Suppressor macrophage treated with lipopolysaccharide for 4 hours (primary cell): ENCODE measurements at regions not wholly inside any gene's neighbourhood (a gene's known extent, or its start where the extent isn't known, plus 50 kb on each side); places are given as distances from the start of the nearest gene placed in this dataset.
"Not testable (repeated sequence)": the region's sequence is repeated elsewhere in the genome, so short reads cannot be mapped to it uniquely, and the experiment has no call there.

ENCODE experiments used
- DNase-seq: peaks from one replicate; pipeline ENCODE4 v3.0.0-alpha.2; 2020

DNA sequence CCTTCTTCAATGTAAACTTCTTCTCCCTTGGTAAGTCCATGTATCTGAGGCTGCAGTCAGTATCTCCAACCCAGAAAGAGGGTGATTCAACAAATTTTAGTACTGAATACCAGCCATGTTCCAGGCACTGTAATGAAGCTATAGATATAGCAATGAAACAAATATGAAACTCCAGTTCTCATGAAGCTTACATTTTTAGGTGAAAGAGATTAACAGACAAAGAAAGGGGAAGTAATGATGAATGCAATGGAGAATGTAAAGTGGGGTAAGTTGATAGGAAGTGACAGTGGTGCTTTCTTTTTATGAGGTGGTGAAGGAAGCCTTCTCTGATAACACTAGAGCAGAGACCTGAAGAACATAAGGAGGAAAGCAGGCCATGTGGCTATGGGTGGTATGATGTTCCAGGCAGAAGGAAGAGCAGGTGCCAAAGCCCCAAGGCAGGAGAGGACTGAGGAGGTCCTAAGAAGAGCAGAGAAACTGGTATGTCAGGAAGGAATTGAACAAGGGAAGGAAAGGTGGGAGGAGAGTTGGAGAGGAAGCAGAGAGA is 143.6 kb downstream of the TFAP2B start:
- no peak for DNase-seq

DNA sequence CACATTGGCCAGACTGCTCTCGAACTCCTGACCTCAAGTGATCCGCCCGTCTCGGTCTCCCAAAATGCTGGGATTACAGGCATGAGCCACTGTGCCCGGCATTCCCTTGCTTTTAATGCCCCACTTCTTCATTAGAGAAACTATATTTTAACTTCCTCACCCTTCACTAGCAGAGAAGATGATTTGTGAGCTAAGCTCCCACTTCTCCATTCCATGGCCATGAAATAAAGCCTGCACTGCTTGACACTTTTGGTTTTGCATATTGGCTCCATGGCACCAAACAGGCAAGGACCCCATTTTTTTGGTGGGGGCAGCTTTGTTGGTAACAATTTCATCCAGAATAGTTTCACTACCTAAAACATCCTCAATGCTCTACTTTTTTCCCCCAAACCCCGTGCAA is 145.3 kb downstream of the TFAP2B start:
- DNase-seq = no peak

- no peak for DNase-seq
Measured at GRCh38 chr6:50965495-50965894, 146.8 kb downstream of the TFAP2B start.

DNA sequence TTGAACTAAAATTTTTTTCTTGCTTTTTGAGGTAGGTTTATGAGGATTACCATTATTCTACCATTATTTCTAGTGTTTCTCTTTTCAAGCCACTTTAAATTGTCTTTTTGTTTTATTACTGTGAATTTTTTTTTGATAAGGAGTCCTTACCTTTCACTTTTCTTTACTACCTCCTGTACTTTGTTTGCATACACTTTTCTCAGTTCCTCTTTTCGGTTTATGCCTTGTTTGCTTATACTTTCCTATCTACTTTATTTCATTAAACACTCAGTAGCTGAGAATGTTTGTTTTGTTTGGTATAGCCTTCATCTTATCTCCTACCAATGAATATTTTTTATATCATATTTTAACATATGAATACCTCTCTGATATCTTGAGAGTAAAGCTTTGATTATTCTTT is 147.9 kb downstream of the TFAP2B start:
- DNase-seq = no peak

- DNase-seq = no peak
Measured at GRCh38 chr6:50966986-50967385, 148.3 kb downstream of the TFAP2B start.

- DNase-seq = not testable (repeated sequence)
Measured at GRCh38 chr6:50968246-50968645, 149.6 kb downstream of the TFAP2B start.

DNA sequence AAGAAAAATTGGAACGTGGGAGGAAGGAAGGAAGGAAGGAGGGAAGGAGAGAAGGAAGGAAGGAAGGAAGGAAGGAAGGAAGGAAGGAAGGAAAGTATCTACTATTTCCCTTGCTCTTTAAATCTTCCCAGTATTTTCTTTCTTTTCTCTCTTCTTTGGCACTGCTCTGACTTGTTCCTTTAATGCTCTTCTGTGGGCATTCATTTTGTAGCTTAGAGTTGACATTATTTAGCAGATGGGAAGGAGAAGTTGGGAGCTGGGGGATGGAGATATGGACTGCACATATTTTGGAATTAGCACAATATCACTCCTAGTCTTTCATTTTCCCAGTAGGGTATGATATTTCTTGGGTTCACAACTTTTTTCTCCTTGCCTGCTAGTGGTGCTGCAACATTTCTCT is 152.2 kb downstream of the TFAP2B start:
- no peak for DNase-seq

- no peak for DNase-seq
Measured at GRCh38 chr6:50973464-50973863, 154.8 kb downstream of the TFAP2B start.

- DNase-seq = no peak
Measured at GRCh38 chr6:50974319-50974718, 155.6 kb downstream of the TFAP2B start.

GRCh38 chr6:50975216-50975615 is 156.5 kb downstream of the TFAP2B start:
- no peak for DNase-seq

GRCh38 chr6:50976907-50977306 is 158.2 kb downstream of the TFAP2B start:
- no peak for DNase-seq

- no peak for DNase-seq
Measured at GRCh38 chr6:50977796-50978195, 159.1 kb downstream of the TFAP2B start.

DNA sequence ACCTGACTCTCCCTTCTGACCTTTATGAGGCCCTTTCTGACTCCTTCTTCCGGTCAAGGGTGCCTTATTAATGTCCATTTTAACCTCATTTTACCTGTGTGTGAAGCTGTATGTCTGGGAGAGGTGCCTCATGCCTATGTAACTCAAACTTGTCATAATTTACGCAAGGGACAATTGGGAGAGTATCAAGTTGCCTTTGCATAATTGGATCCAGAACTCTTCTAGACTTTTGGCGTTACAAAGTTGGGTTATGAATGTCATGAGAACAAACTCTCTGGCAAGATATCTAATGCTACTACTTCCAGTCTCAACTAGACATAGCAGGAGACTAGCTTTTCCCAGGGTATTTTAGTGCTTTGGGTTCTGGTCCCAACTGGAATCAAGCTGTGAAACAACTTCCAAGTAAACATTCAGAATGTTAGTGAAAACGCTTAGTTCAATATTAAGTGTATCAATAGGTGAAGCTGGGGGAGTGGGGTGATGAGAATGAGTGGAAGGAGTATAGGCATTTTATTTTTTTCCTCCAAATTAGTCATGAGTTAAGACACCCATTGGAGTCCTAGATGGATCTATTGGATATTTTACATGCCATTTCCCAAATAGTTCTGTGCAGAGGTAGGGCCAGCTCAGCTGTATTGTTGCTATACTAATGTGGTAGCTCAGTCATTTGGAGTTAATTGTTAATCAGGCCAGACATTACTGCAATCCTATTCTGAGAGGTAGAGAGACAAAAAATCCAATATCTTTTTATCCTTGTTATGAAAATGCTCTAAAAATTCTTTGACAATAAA is 159.9 kb downstream of the TFAP2B start:
- no peak for DNase-seq

DNA sequence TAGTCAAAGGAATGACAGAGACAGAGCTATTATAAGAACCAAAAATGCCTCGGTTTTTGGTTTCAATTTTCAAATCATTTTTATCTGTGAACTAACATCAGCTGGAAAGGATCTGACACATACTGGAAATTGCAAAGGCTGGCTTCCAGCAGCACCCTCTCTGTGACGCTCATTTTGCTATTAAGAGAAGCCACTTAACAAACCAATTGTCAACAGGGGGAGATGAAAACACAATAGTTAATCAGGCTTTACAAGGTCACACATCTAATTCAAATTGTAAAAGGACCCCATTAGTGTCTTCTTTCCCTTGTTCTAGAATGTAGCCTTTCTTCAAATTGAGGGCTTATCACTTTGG is 160.5 kb downstream of the TFAP2B start:
- DNase-seq = no peak

GRCh38 chr6:50984135-50984534 is 165.5 kb downstream of the TFAP2B start:
- DNase-seq = no peak

GRCh38 chr6:50986319-50986718 is 167.6 kb downstream of the TFAP2B start:
- no peak for DNase-seq

GRCh38 chr6:50989123-50989522 is 170.5 kb downstream of the TFAP2B start:
- DNase-seq = no peak

- DNase-seq = no peak
Measured at GRCh38 chr6:50990750-50991446, 172.2 kb downstream of the TFAP2B start.

GRCh38 chr6:50992232-50992631 is 173.6 kb downstream of the TFAP2B start:
- DNase-seq = no peak

DNA sequence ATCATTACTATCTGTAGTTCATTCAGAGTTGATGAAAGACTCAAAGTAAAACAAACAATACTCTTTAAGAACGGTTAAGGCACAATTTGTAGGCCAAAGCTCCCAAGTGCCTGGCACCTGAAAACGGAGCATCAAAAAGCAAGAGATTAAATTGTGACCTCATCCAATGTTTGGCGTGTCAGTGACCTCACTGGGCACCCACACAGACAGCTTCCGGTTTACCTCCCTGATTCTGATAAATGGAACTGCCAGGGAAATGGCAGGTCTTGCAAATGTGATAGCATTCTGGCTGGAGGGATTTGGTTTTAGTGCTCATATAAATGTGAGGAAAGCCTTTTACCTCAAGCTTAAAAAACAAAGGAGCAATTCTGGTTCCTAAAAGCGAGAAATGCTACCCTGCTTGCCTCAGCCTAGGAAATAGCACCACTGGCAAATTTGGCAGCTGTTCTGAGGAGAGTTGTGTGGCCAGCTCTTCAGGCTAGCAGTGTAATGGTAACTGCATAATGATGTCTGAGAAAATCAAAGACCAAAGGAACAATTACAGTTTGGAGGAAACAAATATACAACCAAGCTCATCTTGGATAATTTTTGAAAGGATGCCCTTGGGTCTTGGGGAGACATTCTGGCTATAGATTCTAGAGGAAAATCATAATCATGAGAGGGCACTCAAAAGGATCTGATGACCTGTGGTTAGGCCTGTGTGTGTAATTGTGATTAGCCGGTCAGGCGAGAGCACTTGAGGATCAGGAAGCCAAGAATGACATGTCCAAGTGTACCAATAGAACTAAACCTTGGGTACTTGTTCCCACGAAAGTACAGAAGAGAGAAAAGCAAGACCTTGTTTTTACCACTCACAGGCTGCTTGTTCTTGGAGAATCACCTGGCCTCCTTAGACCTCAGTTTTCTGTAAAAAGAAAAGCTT is 174.3 kb downstream of the TFAP2B start:
- no peak for DNase-seq

DNA sequence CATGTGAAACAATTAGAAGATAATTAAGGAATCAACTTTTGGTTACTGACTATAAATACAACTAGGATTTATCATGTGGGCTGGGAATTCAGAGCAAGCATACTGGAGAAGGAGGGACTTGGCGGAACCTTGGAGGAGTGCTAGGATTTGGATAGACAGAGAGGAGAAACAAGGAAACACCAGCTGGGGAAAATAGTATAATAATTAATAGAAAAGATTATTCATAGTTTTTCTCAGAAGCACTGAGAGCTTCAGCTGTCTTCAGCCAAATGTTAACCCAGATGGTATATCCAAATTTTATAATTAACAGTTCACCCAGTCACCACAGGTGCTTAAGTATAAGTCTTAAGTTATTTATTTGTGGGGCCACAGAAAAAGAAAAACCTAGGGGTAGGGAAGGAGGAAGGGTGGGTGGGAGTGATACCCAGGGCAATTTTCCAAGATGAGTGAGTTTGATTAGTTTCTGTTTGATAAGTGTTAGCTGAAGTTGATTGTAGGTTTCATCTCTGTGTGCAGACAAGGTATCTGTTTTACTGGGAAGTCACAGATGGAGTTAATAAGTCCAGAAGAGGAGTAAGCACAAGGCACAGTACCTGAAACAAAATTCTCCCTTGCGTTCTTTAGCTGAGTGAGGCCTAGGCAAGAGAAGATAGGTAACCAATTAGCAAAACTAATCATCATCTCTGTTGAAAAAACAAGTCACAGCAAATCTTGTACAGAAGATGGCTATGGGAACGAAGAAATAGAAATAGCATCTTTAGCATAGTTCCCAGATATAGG is 175.5 kb downstream of the TFAP2B start:
- no peak for DNase-seq

- no peak for DNase-seq
Measured at GRCh38 chr6:50995036-50995435, 176.4 kb downstream of the TFAP2B start.
